SK-N-SH treated with all-trans-retinoic acid at 6 μM for 48 hours (cell line): ENCODE measurements at regions not wholly inside any gene's neighbourhood (a gene's known extent, or its start where the extent isn't known, plus 50 kb on each side); places are given as distances from the start of the nearest gene placed in this dataset.

Experiments used
- ATAC-seq: fragments of 200-7000 bp; cut with Tn5 transposase; 3 replicates; pipeline ENCODE4 v1.9.1; 2020; ENCODE audit warnings: mild to moderate bottlenecking, moderate library complexity
- ARNTL ChIP-seq: fragments of 450-650 bp; formaldehyde crosslinking; IDR thresholded peaks from 2 replicates; pipeline ENCODE4 v1.5.0; 2020; ENCODE audit warnings: low read depth, mild to moderate bottlenecking, moderate library complexity, borderline replicate concordance
- BACH2 ChIP-seq: fragments of 250-450 bp; sonication (Bioruptor Pico); IDR thresholded peaks from 2 replicates; pipeline ENCODE4 v1.9.0; 2021; ENCODE audit warnings: mild to moderate bottlenecking, borderline replicate concordance
- CREB5 ChIP-seq: fragments of 250-450 bp; sonication (Bioruptor Pico); IDR thresholded peaks from 2 replicates; pipeline ENCODE4 v1.5.1; 2020; ENCODE audit warnings: low read depth, mild to moderate bottlenecking, moderate library complexity
- CSDC2 ChIP-seq: fragments of 250-450 bp; sonication (Bioruptor Pico); IDR thresholded peaks from 2 replicates; pipeline ENCODE4 v1.5.0; 2020; ENCODE audit warnings: mild to moderate bottlenecking, moderate library complexity
- CSRNP3 ChIP-seq: fragments of 250-450 bp; sonication (Bioruptor Pico); IDR thresholded peaks from 2 replicates; pipeline ENCODE4 v1.5.1; 2021; ENCODE audit warnings: mild to moderate bottlenecking, moderate library complexity
- GLIS3 ChIP-seq: fragments of 250-450 bp; sonication (Bioruptor Pico); IDR thresholded peaks from 2 replicates; pipeline ENCODE4 v1.5.0; 2020; ENCODE audit warnings: mild to moderate bottlenecking, moderate library complexity
- ISL1 ChIP-seq: fragments of 250-450 bp; sonication (Bioruptor Pico); IDR thresholded peaks from 2 replicates; pipeline ENCODE4 v2.1.2; 2022; ENCODE audit warnings: mild to moderate bottlenecking, moderate library complexity
- OSR1 ChIP-seq: fragments of 250-450 bp; sonication (Bioruptor Pico); IDR thresholded peaks from 2 replicates; pipeline ENCODE4 v1.8.0; 2022; ENCODE audit warnings: moderate library complexity, mild to moderate bottlenecking, inconsistent platforms
- PPARA ChIP-seq: fragments of 250-450 bp; sonication (Bioruptor Pico); IDR thresholded peaks from 2 replicates; pipeline ENCODE4 v1.5.0; 2020; ENCODE audit warnings: mild to moderate bottlenecking, borderline replicate concordance
- RARB ChIP-seq: fragments of 250-450 bp; sonication (Bioruptor Pico); IDR thresholded peaks from 2 replicates; pipeline ENCODE4 v1.8.0; 2021; ENCODE audit warnings: mild to moderate bottlenecking, moderate library complexity
- SNAI2 ChIP-seq: fragments of 250-450 bp; sonication (Bioruptor Pico); IDR thresholded peaks from 2 replicates; pipeline ENCODE4 v1.5.0; 2020; ENCODE audit warnings: mild to moderate bottlenecking, moderate library complexity
- TCF4 ChIP-seq: fragments of 250-450 bp; sonication (Bioruptor Pico); IDR thresholded peaks from 2 replicates; pipeline ENCODE4 v1.8.0; 2021; ENCODE audit warnings: mild to moderate bottlenecking, moderate library complexity, borderline replicate concordance
- TOX ChIP-seq: fragments of 250-450 bp; sonication (Bioruptor Pico); IDR thresholded peaks from 2 replicates; pipeline ENCODE4 v1.8.0; 2021; ENCODE audit warnings: mild to moderate bottlenecking, moderate library complexity, borderline replicate concordance
- ZC3H10 ChIP-seq: fragments of 250-450 bp; sonication (Bioruptor Pico); IDR thresholded peaks from 2 replicates; pipeline ENCODE4 v1.5.1; 2021; ENCODE audit warnings: mild to moderate bottlenecking, moderate library complexity
- ZFP3 ChIP-seq: fragments of 250-450 bp; sonication (Bioruptor Pico); IDR thresholded peaks from 2 replicates; pipeline ENCODE4 v1.5.0; 2020; ENCODE audit warnings: mild to moderate bottlenecking, moderate library complexity
- ZFP30 ChIP-seq: fragments of 450-650 bp; formaldehyde crosslinking; IDR thresholded peaks from 2 replicates; pipeline ENCODE4 v1.5.0; 2022; ENCODE audit warnings: mild to moderate bottlenecking, moderate library complexity
- ZNF70 ChIP-seq: fragments of 450-650 bp; formaldehyde crosslinking; IDR thresholded peaks from 2 replicates; pipeline ENCODE4 v1.5.0; 2020; ENCODE audit warnings: mild to moderate bottlenecking, moderate library complexity
- ZNF8 ChIP-seq: fragments of 450-650 bp; formaldehyde crosslinking; IDR thresholded peaks from 2 replicates; pipeline ENCODE4 v1.5.0; 2020; ENCODE audit warnings: mild to moderate bottlenecking, moderate library complexity
- TF ChIP-seq, protein P1 (sequence below): fragments of 250-450 bp; sonication (Bioruptor Pico); IDR thresholded peaks from 2 replicates; pipeline ENCODE4 v1.8.0; 2021; ENCODE audit warnings: low read depth, mild to moderate bottlenecking, moderate library complexity, borderline replicate concordance
- TF ChIP-seq, protein P2 (sequence below): fragments of 250-450 bp; sonication (Bioruptor Pico); IDR thresholded peaks from 2 replicates; pipeline ENCODE4 v1.8.0; 2020; ENCODE audit warnings: mild to moderate bottlenecking, moderate library complexity, borderline replicate concordance
- TF ChIP-seq, protein P3 (sequence below): fragments of 250-450 bp; sonication (Bioruptor Pico); IDR thresholded peaks from 2 replicates; pipeline ENCODE4 v1.5.0; 2020; ENCODE audit warnings: mild to moderate bottlenecking, moderate library complexity

DNA sequence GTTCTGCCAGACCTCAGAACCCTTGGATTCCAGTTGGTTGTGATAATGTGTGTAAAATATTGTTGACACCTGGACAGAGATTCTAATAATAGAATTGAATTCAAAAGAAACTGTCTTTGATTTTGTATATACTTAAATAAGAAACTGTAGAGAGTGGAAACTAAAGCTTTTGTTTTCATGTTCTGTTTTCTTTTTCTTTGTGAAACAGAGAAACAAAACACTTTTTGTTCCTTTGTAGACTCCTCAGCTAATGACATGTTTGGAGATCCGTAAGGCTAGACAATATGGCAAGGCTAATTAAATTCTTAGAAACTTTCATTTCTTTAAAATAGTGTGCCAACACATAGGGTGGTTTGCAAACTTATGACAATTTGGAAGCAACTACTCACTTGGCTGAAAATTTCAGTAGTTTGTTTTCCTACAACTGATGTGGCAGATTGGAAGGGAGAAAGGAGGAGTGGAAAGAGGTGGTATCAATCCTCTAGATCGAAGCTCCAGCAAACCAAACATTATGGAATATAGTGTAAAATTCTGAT lies 90.9 kb upstream of the FAT1 start:
- TF ChIP-seq TCF4 (CRISPR knock-in tag) (no peak), RARB (CRISPR knock-in tag) (no peak), CSRNP3 (CRISPR knock-in tag) (no peak), ISL1 (CRISPR knock-in tag) (no peak), ZFP3 (CRISPR knock-in tag) (no peak), GLIS3 (CRISPR knock-in tag) (no peak), ZC3H10 (CRISPR knock-in tag) (no peak), BACH2 (no peak), SNAI2 (CRISPR knock-in tag) (no peak), OSR1 (CRISPR knock-in tag) (no peak), ARNTL (no peak), PPARA (no peak), CREB5 (CRISPR knock-in tag) (no peak), ZFP30 (CRISPR knock-in tag) (no peak), ZNF70 (no peak)
- TF ChIP-seq, protein P1, sequence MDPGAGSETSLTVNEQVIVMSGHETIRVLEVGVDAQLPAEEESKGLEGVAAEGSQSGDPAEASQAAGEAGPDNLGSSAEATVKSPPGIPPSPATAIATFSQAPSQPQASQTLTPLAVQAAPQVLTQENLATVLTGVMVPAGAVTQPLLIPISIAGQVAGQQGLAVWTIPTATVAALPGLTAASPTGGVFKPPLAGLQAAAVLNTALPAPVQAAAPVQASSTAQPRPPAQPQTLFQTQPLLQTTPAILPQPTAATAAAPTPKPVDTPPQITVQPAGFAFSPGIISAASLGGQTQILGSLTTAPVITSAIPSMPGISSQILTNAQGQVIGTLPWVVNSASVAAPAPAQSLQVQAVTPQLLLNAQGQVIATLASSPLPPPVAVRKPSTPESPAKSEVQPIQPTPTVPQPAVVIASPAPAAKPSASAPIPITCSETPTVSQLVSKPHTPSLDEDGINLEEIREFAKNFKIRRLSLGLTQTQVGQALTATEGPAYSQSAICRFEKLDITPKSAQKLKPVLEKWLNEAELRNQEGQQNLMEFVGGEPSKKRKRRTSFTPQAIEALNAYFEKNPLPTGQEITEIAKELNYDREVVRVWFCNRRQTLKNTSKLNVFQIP (CRISPR knock-in tag), result no peak
- TF ChIP-seq, protein P2, sequence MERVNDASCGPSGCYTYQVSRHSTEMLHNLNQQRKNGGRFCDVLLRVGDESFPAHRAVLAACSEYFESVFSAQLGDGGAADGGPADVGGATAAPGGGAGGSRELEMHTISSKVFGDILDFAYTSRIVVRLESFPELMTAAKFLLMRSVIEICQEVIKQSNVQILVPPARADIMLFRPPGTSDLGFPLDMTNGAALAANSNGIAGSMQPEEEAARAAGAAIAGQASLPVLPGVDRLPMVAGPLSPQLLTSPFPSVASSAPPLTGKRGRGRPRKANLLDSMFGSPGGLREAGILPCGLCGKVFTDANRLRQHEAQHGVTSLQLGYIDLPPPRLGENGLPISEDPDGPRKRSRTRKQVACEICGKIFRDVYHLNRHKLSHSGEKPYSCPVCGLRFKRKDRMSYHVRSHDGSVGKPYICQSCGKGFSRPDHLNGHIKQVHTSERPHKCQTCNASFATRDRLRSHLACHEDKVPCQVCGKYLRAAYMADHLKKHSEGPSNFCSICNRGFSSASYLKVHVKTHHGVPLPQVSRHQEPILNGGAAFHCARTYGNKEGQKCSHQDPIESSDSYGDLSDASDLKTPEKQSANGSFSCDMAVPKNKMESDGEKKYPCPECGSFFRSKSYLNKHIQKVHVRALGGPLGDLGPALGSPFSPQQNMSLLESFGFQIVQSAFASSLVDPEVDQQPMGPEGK (CRISPR knock-in tag), result no peak
- TF ChIP-seq, protein P3, sequence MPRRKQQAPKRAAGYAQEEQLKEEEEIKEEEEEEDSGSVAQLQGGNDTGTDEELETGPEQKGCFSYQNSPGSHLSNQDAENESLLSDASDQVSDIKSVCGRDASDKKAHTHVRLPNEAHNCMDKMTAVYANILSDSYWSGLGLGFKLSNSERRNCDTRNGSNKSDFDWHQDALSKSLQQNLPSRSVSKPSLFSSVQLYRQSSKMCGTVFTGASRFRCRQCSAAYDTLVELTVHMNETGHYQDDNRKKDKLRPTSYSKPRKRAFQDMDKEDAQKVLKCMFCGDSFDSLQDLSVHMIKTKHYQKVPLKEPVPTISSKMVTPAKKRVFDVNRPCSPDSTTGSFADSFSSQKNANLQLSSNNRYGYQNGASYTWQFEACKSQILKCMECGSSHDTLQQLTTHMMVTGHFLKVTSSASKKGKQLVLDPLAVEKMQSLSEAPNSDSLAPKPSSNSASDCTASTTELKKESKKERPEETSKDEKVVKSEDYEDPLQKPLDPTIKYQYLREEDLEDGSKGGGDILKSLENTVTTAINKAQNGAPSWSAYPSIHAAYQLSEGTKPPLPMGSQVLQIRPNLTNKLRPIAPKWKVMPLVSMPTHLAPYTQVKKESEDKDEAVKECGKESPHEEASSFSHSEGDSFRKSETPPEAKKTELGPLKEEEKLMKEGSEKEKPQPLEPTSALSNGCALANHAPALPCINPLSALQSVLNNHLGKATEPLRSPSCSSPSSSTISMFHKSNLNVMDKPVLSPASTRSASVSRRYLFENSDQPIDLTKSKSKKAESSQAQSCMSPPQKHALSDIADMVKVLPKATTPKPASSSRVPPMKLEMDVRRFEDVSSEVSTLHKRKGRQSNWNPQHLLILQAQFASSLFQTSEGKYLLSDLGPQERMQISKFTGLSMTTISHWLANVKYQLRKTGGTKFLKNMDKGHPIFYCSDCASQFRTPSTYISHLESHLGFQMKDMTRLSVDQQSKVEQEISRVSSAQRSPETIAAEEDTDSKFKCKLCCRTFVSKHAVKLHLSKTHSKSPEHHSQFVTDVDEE (CRISPR knock-in tag), result no peak
- ATAC-seq, result no peak

DNA sequence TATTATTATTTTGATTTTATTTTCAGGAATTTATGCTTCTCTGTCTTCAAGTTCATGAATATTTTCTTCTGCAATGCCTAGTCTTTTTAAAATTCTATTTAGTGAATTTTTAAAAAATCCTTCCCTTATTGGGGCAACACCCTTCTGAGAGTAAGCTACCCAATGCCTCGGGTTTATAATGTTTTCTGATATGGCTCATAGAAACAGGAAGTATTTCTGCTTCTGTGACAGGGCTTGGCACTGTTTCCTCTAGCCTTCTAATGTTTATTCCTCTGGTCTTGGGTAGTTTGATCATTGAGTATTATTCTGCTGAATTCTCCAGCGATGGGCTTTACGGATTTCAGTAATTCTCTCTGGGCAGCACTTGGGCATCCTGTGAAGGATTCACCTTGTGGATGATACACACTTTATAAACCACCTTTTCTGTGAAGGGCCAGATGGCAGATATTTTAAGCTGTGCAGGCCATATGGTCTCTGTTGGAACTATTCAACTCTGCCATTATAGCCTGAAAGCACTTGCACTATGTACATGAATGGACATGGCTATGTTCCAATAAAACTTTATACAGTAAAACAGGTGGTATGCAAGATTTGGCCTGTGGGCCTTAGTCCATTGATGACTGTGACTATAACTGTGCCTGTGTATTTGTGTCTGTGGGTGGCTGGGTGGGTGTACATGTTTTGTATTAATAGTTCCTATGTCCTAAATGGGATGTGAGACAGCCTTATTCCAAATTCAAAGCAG lies 95.9 kb upstream of the FAT1 start:
- TF ChIP-seq ZFP3 (CRISPR knock-in tag) (no peak), SNAI2 (CRISPR knock-in tag) (no peak), ZFP30 (CRISPR knock-in tag) (no peak), TOX (no peak), PPARA (no peak), RARB (CRISPR knock-in tag) (no peak), ZC3H10 (CRISPR knock-in tag) (no peak), ARNTL (no peak), ZNF8 (CRISPR knock-in tag) (no peak), BACH2 (no peak), TCF4 (CRISPR knock-in tag) (no peak), GLIS3 (CRISPR knock-in tag) (no peak), CSDC2 (CRISPR knock-in tag) (no peak), ISL1 (CRISPR knock-in tag) (no peak), ZNF70 (no peak), CREB5 (CRISPR knock-in tag) (no peak)
- no peak for ATAC-seq
